HCT116 (cell line): ENCODE measurements at regions not wholly inside any gene's neighbourhood (a gene's known extent, or its start where the extent isn't known, plus 50 kb on each side); places are given as distances from the start of the nearest gene placed in this dataset.

Experiments
- ATAC-seq: fragments of 200-7000 bp; cut with Tn5 transposase; 2 replicates; pipeline ENCODE4 v1.9.1; 2020; ENCODE audit warnings: mild to moderate bottlenecking, moderate library complexity
- BruUV-seq: library from RNA; stranded (reverse); fragments of 400-500 nt; replicated peaks from 2 replicates; lab custom pipeline; 2021; lab: Mats Ljungman, UMichigan
- CTCF ChIA-PET: fragments of 300-600 bp; sonication (Branson Sonifier 250); formaldehyde crosslinking; loops from one replicate; lab custom pipeline; 2021; ENCODE audit warnings: antibody characterized with exemption; lab: Charles Lee
- POLR2A ChIA-PET: fragments of 300-600, 350-600 bp; sonication (Branson Sonifier 250); formaldehyde crosslinking; loops from one replicate; lab custom pipeline; 2021; ENCODE audit warnings: antibody characterized with exemption; lab: Charles Lee
- RAD21 ChIA-PET, 2 experiments: fragments of 300-600 bp; sonication (Branson Sonifier 250); formaldehyde crosslinking; loops; one replicate each; lab custom pipeline; 2023; ENCODE audit warnings: low total read pairs in 2 of 2; ENCODE audit not compliant: uncharacterized antibody in 2 of 2, unreplicated experiment in 2 of 2, low non-redundant PET in 1 of 2; lab: Charles Lee
- DNase-seq: peaks from one replicate; pipeline ENCODE4 v3.0.0-alpha.2; 2010; ENCODE audit warnings: low read depth, low spot score
- H2AFZ ChIP-seq: fragments of 200-600 bp; shearing (Covaris generic), sonication (generic); 2 replicates; pipeline ENCODE4 v1.6.1; 2017; ENCODE audit warnings: low read depth, mixed run types, mixed read lengths, antibody characterized with exemption, low read length; ENCODE audit not compliant: poor library complexity, severe bottlenecking
- H3K27ac ChIP-seq: 2 replicates; pipeline ENCODE4 v1.5.1; 2012; ENCODE audit warnings: low read depth, low read length
- H3K27me3 ChIP-seq: fragments of 200-600 bp; sonication (generic); 2 replicates; pipeline ENCODE4 v1.6.1; 2016; ENCODE audit warnings: mixed run types, low read length, mixed read lengths; ENCODE audit not compliant: insufficient read depth
- H3K36me3 ChIP-seq, 2 experiments: fragments of 200-500 bp in 1 of 2; fragments of 200-600 bp in 1 of 2; sonication (Bioruptor generic) in 1 of 2; sonication (generic) in 1 of 2; 2 replicates each; pipeline versions ENCODE4 v1.5.1 to v1.6.1; 2014 to 2016; ENCODE audit warnings: low read length in 2 of 2, inconsistent platforms in 1 of 2, mixed read lengths in 1 of 2, mixed run types in 1 of 2; ENCODE audit not compliant: insufficient read depth in 2 of 2, control insufficient read depth in 1 of 2
- H3K4me1 ChIP-seq, 2 experiments: fragments of 200-600 bp in 1 of 2; sonication (generic) in 1 of 2; 2 replicates each; pipeline versions ENCODE4 v1.5.1 to v1.6.1; 2012 to 2017; ENCODE audit warnings: low read length in 2 of 2, inconsistent platforms in 1 of 2, mild to moderate bottlenecking in 1 of 2, mixed read lengths in 1 of 2, mixed run types in 1 of 2, moderate library complexity in 1 of 2; ENCODE audit not compliant: insufficient read depth in 2 of 2, control insufficient read depth in 1 of 2
- H3K4me2 ChIP-seq: fragments of 200-600 bp; sonication (generic); 2 replicates; pipeline ENCODE4 v1.6.1; 2017; ENCODE audit warnings: mixed run types, low read length, mixed read lengths
- H3K4me3 ChIP-seq, 2 experiments: fragments of 200-600 bp in 1 of 2; sonication (generic) in 1 of 2; replicated peaks in 1 of 2; 2 replicates each; pipeline ENCODE4 v1.5.1; 2011 to 2016; ENCODE audit warnings: low read length in 2 of 2, control low read depth in 1 of 2, low read depth in 1 of 2, mild to moderate bottlenecking in 1 of 2, mixed read lengths in 1 of 2, mixed run types in 1 of 2
- H3K79me2 ChIP-seq: fragments of 200-600 bp; sonication (generic); 2 replicates; pipeline ENCODE4 v1.6.1; 2017; ENCODE audit warnings: mild to moderate bottlenecking, mixed run types, low read length, moderate library complexity, mixed read lengths; ENCODE audit not compliant: insufficient read depth
- H3K9ac ChIP-seq: fragments of 200-600 bp; sonication (generic); 2 replicates; pipeline ENCODE4 v1.6.1; 2016; ENCODE audit warnings: low read length, mixed read lengths
- H3K9me2 ChIP-seq: fragments of 200-600 bp; sonication (generic), shearing (Covaris generic); 2 replicates; pipeline ENCODE4 v1.6.1; 2017; ENCODE audit warnings: mixed run types, mild to moderate bottlenecking, moderate library complexity; ENCODE audit not compliant: insufficient read depth
- H3K9me3 ChIP-seq, 2 experiments: fragments of 200-500 bp in 1 of 2; fragments of 200-600 bp in 1 of 2; sonication (Bioruptor generic) in 1 of 2; sonication (generic) in 1 of 2; 2 replicates each; pipeline ENCODE4 v1.6.1; 2014 to 2017; ENCODE audit warnings: low read length in 2 of 2, mixed read lengths in 2 of 2, inconsistent platforms in 1 of 2, low read depth in 1 of 2, mild to moderate bottlenecking in 1 of 2, mixed run types in 1 of 2, moderate library complexity in 1 of 2; ENCODE audit not compliant: control insufficient read depth in 1 of 2, insufficient read depth in 1 of 2
- H4K20me1 ChIP-seq: fragments of 200-600 bp; sonication (generic), shearing (Covaris generic); 2 replicates; pipeline ENCODE4 v1.6.1; 2017; ENCODE audit warnings: mixed run types, mild to moderate bottlenecking, moderate library complexity; ENCODE audit not compliant: insufficient read depth
- CBX3 ChIP-seq: IDR thresholded peaks from 2 replicates; pipeline ENCODE4 v1.6.1; 2012; ENCODE audit warnings: low read depth
- CEBPB ChIP-seq: IDR thresholded peaks from 2 replicates; pipeline ENCODE4 v1.6.1; 2012; ENCODE audit warnings: low read depth
- EZH2phosphoT487 ChIP-seq: fragments of 200-600 bp; IDR thresholded peaks from 2 replicates; pipeline ENCODE4 v1.6.1; 2018; ENCODE audit warnings: antibody characterized with exemption, borderline replicate concordance
- JUND ChIP-seq: IDR thresholded peaks from 2 replicates; pipeline ENCODE4 v1.6.1; 2012
- POLR2AphosphoS5 ChIP-seq: IDR thresholded peaks from 2 replicates; pipeline ENCODE4 v1.6.1; 2011; ENCODE audit warnings: mild to moderate bottlenecking, low read depth, low read length, moderate library complexity
- SP1 ChIP-seq: IDR thresholded peaks from 2 replicates; pipeline ENCODE4 v1.6.1; 2012; ENCODE audit warnings: low read depth
- TCF7L2 ChIP-seq: IDR thresholded peaks from 2 replicates; pipeline ENCODE4 v1.7.0; 2011; ENCODE audit warnings: borderline replicate concordance, inconsistent platforms; ENCODE audit not compliant: insufficient read depth, insufficient read length; ENCODE audit errors: extremely low read depth
- YY1 ChIP-seq: IDR thresholded peaks from 2 replicates; pipeline ENCODE4 v1.6.1; 2011; ENCODE audit warnings: low read length, low read depth, moderate library complexity, mild to moderate bottlenecking; ENCODE audit not compliant: insufficient replicate concordance; ENCODE audit errors: extremely low read depth
- ZFX ChIP-seq: fragments of 450-650 bp; IDR thresholded peaks from 2 replicates; pipeline ENCODE4 v1.6.1; 2017
- ZNF274 ChIP-seq: fragments of 200-500 bp; sonication (Bioruptor generic); IDR thresholded peaks from 2 replicates; pipeline ENCODE4 v1.6.1; 2014; ENCODE audit warnings: mild to moderate bottlenecking, low read depth, low read length, inconsistent platforms
- intact Hi-C: fragments of 100-400 bp; cut with micrococcal nuclease; formaldehyde crosslinking; loops from 2 replicates; pipeline ENCODE4 v1.10.0; 2022
- TF ChIP-seq, protein P1 (sequence below), 3 experiments: fragments of 200-600 bp in 1 of 3; sonication (generic) in 1 of 3; IDR thresholded peaks in 2 of 3; conservative IDR thresholded peaks in 1 of 3; 2 replicates each; pipeline ENCODE4 v1.5.1; 2012 to 2017; ENCODE audit warnings: low read depth in 2 of 3, low read length in 2 of 3, antibody characterized with exemption in 1 of 3, borderline replicate concordance in 1 of 3, control low read depth in 1 of 3, mild to moderate bottlenecking in 1 of 3, mixed read lengths in 1 of 3, mixed run types in 1 of 3, moderate library complexity in 1 of 3; ENCODE audit not compliant: insufficient read depth in 1 of 3
- TF ChIP-seq, protein P2 (sequence below): IDR thresholded peaks from 2 replicates; pipeline ENCODE4 v1.6.1; 2012
- TF ChIP-seq, protein P3 (sequence below): IDR thresholded peaks from 2 replicates; pipeline ENCODE4 v1.6.1; 2012
- TF ChIP-seq, protein P4 (sequence below): IDR thresholded peaks from 2 replicates; pipeline ENCODE4 v1.6.1; 2012; ENCODE audit warnings: low read depth

DNA sequence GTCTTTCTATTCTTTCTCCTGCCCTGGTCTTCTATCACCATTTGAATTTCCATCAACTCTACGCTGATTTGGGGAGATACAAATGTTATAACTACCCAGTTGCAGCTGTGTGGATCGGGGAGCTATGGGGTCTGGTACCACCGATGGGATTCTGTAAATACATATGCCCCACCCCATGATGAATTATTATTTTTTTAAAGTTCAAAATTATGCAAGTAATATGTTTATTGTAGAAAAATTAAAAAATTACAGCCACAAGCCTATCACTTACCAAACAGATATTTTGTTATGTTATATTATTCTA, 52.4 kb upstream of the CLMP start (continued):
- TF ChIP-seq, protein P1, sequence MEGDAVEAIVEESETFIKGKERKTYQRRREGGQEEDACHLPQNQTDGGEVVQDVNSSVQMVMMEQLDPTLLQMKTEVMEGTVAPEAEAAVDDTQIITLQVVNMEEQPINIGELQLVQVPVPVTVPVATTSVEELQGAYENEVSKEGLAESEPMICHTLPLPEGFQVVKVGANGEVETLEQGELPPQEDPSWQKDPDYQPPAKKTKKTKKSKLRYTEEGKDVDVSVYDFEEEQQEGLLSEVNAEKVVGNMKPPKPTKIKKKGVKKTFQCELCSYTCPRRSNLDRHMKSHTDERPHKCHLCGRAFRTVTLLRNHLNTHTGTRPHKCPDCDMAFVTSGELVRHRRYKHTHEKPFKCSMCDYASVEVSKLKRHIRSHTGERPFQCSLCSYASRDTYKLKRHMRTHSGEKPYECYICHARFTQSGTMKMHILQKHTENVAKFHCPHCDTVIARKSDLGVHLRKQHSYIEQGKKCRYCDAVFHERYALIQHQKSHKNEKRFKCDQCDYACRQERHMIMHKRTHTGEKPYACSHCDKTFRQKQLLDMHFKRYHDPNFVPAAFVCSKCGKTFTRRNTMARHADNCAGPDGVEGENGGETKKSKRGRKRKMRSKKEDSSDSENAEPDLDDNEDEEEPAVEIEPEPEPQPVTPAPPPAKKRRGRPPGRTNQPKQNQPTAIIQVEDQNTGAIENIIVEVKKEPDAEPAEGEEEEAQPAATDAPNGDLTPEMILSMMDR (IDR thresholded peaks at IDR 0.05 in 2 of 3, conservative IDR thresholded peaks at IDR 0.05 in 1 of 3; ENCODE audit: borderline replicate concordance in 1 of 3, insufficient read depth in 1 of 3, low read depth in 2 of 3, low read length in 2 of 3) = no peak
- no peak for TF ChIP-seq SP1
- TF ChIP-seq POLR2AphosphoS5 = no peak

DNA sequence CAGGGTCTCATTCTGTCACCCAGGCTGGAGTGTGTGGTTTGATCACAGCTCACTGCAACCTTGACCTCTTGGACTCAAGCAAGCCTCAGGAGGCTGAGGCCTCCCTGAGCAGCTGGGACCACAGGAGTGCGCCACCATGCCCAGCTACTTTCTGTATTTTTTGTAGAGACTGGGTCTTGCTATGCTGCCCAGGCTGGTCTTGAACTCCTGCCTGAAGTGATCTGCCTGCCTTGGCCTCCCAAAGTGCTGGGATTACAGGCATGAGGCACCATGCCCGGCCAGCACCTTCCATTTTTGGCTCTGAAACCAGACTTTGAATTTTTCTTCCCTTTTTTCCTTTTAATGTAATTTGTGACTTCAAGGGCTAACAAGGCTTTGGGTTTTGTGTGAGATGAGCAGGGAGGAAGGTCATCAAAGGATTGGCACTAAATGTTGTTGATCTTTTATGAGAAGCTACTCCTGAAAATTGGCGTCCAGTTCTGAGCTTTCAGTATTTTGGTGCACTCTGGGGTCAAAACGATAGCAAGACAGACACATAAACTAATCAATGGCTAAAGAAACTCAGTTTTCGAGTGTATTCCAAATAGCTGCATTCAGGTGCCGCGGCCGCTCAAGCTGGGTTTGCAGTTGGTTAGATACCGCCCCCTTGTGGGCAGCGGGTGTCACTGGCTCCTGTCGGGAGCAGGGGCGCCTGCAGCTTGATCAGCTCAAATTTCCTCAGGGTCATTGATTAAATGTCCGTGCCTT, 51.9 kb upstream of the CLMP start:
- H3K9me2 ChIP-seq = no peaks in the 10 kb centered on the region
- intact Hi-C loops = loop anchor here (1.0 kb wide), 1 partner anchor 136 kb away; no protein-coding TSS in a partner anchor
- peaks cover 0 to 15% of the 10 kb centered on the region in 2 experiments; a peak in 2 of 4 replicates for H3K4me1 ChIP-seq
- H4K20me1 ChIP-seq = no peaks in the 10 kb centered on the region
- H3K27me3 ChIP-seq = no peaks in the 10 kb centered on the region
- H3K79me2 ChIP-seq = no peaks in the 10 kb centered on the region
- DNase-seq (peak; percentile 55), ATAC-seq (peak; percentile 96)
- ChIA-PET CTCF (interaction anchor here (0.7 to 3.6 kb wide), 33 partner anchors 9 to 612 kb away, joined by 3 to 78 read pairs (median 4); no protein-coding TSS in a partner anchor), RAD21 (interaction anchor here (0.6 to 1.7 kb wide), 12 partner anchors 14 to 144 kb away, joined by 3 to 15 read pairs (median 4); no protein-coding TSS in a partner anchor), POLR2A (interaction anchor here (0.5 to 1.6 kb wide), 5 partner anchors 14 to 185 kb away, joined by 3 to 5 read pairs (median 4); partner anchors contain the start of gene HSPA8)
- H3K36me3 ChIP-seq = no peaks in the 10 kb centered on the region
- peak overlapping the region; percentile 98 for H2AFZ ChIP-seq
- no TSS peak for BruUV-seq
- no peak overlapping the region for H3K27ac ChIP-seq
- no peak overlapping the region; a peak in 1 of 4 replicates for H3K4me3 ChIP-seq
- peak overlapping the region; percentile 61 for H3K4me2 ChIP-seq
- no peak overlapping the region for H3K9ac ChIP-seq
- H3K9me3 ChIP-seq = no peaks in the 10 kb centered on the region
- no peak for TF ChIP-seq ZNF274
- TF ChIP-seq SP1 = no peak
- no peak for TF ChIP-seq CBX3
- TF ChIP-seq EZH2phosphoT487 = no peak
- no peak for TF ChIP-seq TCF7L2
- TF ChIP-seq ZFX = no peak
- TF ChIP-seq CEBPB = no peak
- TF ChIP-seq, protein P1 (IDR thresholded peaks at IDR 0.05 in 2 of 3, conservative IDR thresholded peaks at IDR 0.05 in 1 of 3; ENCODE audit: borderline replicate concordance in 1 of 3, insufficient read depth in 1 of 3, low read depth in 2 of 3, low read length in 2 of 3) = peak; percentile 93 to 98 (median 97)
- TF ChIP-seq YY1 = no peak
- TF ChIP-seq, protein P2, sequence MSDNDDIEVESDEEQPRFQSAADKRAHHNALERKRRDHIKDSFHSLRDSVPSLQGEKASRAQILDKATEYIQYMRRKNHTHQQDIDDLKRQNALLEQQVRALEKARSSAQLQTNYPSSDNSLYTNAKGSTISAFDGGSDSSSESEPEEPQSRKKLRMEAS = no peak
- TF ChIP-seq, protein P3, sequence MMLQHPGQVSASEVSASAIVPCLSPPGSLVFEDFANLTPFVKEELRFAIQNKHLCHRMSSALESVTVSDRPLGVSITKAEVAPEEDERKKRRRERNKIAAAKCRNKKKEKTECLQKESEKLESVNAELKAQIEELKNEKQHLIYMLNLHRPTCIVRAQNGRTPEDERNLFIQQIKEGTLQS = no peak
- no peak for TF ChIP-seq JUND
- TF ChIP-seq, protein P4, sequence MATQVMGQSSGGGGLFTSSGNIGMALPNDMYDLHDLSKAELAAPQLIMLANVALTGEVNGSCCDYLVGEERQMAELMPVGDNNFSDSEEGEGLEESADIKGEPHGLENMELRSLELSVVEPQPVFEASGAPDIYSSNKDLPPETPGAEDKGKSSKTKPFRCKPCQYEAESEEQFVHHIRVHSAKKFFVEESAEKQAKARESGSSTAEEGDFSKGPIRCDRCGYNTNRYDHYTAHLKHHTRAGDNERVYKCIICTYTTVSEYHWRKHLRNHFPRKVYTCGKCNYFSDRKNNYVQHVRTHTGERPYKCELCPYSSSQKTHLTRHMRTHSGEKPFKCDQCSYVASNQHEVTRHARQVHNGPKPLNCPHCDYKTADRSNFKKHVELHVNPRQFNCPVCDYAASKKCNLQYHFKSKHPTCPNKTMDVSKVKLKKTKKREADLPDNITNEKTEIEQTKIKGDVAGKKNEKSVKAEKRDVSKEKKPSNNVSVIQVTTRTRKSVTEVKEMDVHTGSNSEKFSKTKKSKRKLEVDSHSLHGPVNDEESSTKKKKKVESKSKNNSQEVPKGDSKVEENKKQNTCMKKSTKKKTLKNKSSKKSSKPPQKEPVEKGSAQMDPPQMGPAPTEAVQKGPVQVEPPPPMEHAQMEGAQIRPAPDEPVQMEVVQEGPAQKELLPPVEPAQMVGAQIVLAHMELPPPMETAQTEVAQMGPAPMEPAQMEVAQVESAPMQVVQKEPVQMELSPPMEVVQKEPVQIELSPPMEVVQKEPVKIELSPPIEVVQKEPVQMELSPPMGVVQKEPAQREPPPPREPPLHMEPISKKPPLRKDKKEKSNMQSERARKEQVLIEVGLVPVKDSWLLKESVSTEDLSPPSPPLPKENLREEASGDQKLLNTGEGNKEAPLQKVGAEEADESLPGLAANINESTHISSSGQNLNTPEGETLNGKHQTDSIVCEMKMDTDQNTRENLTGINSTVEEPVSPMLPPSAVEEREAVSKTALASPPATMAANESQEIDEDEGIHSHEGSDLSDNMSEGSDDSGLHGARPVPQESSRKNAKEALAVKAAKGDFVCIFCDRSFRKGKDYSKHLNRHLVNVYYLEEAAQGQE = no peak
